ENCODE measurements at regions not wholly inside any gene's neighbourhood (a gene's known extent, or its start where the extent isn't known, plus 50 kb on each side); places are given as distances from the start of the nearest gene placed in this dataset.

DNA sequence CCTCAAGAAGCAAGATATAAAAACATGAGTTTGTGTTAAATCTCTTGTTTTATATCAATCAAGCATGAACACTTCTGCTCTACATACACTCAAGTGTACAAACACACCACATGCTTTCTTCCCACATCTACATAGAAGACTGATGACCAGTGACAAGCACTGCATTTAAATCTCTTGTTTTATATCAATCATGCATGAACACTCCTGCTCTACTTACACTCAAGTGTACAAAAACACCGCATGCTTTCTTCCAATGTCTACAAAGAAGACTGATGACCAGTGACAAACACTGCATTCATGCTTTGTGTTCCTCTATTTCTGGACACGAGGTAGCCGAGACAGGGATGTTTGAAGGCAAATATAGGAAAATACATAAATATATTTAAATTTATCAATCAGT is 642.0 kb upstream of the PFKP start:
- no peaks in the 10 kb centered on the region for H3K9me3 Mint-ChIP-seq (ENCODE audit: insufficient read depth)
- Histone ChIP-seq H4K20me1 (ENCODE audit: control insufficient read depth, insufficient read depth, low read length, poor library complexity, severe bottlenecking) (no peaks in the 10 kb centered on the region), H3K27ac (ENCODE audit: low read length in 2 of 2) (no peak overlapping the region), H3K36me3 (replicated peaks in 1 of 2; ENCODE audit: control extremely low read depth in 1 of 2, control insufficient read depth in 1 of 2, extremely low read depth in 1 of 2, insufficient read depth in 2 of 2, low read length in 1 of 2) (no peaks in the 10 kb centered on the region), H3K9ac (ENCODE audit: low read length) (no peak overlapping the region), H3K27me3 (replicated peaks in 1 of 4; ENCODE audit: control extremely low read depth in 1 of 4, control insufficient read depth in 3 of 4, insufficient read depth in 4 of 4, low read length in 3 of 4) (peaks cover 0 to 2% (median 0%) of the 10 kb centered on the region in 4 experiments), H3K4me2 (replicated peaks; ENCODE audit: low read depth, low read length, poor library complexity, severe bottlenecking) (no peak overlapping the region), H3K4me3 (ENCODE audit: control extremely low read depth in 1 of 5, extremely low read depth in 1 of 5, insufficient read depth in 1 of 5, low read depth in 2 of 5, low read length in 4 of 5) (no peak overlapping the region), H2AFZ (ENCODE audit: insufficient read depth, low read depth, low read length, poor library complexity, severe bottlenecking) (no peak overlapping the region), H3K79me2 (ENCODE audit: control insufficient read depth, insufficient read depth, low read length) (no peaks in the 10 kb centered on the region), H3K4me1 (ENCODE audit: control insufficient read depth in 2 of 2, insufficient read depth in 2 of 2, low read length in 2 of 2) (no peaks in the 10 kb centered on the region), H3K9me3 (ENCODE audit: control extremely low read depth in 1 of 3, control insufficient read depth in 2 of 3, insufficient read depth in 1 of 3, low read length in 2 of 3) (peaks cover 0 to 4% (median 0%) of the 10 kb centered on the region in 3 donors)
- intact Hi-C loops (cut with micrococcal nuclease): no loop called here
- POLR2A ChIA-PET: no interaction called here
- WGBS (ENCODE audit: insufficient coverage): no CpG with 5 or more reads among the region's 3 CpGs
- DNase-seq (no peak), ATAC-seq (ENCODE audit: low read depth) (no peak)
- H3K4me1 Mint-ChIP-seq: no peaks in the 10 kb centered on the region
- no peak overlapping the region for H3K4me3 Mint-ChIP-seq
- no peak overlapping the region for H3K27ac Mint-ChIP-seq
- CTCF ChIA-PET: no interaction called here
- TF ChIP-seq, protein P1, sequence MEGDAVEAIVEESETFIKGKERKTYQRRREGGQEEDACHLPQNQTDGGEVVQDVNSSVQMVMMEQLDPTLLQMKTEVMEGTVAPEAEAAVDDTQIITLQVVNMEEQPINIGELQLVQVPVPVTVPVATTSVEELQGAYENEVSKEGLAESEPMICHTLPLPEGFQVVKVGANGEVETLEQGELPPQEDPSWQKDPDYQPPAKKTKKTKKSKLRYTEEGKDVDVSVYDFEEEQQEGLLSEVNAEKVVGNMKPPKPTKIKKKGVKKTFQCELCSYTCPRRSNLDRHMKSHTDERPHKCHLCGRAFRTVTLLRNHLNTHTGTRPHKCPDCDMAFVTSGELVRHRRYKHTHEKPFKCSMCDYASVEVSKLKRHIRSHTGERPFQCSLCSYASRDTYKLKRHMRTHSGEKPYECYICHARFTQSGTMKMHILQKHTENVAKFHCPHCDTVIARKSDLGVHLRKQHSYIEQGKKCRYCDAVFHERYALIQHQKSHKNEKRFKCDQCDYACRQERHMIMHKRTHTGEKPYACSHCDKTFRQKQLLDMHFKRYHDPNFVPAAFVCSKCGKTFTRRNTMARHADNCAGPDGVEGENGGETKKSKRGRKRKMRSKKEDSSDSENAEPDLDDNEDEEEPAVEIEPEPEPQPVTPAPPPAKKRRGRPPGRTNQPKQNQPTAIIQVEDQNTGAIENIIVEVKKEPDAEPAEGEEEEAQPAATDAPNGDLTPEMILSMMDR (IDR thresholded peaks at IDR 0.05): no peak
- TF ChIP-seq EZH2 (IDR thresholded peaks at IDR 0.05; ENCODE audit: borderline replicate concordance, insufficient read depth, low read depth, low read length, poor library complexity, severe bottlenecking): no peak
- H3K27me3 Mint-ChIP-seq: no peaks in the 10 kb centered on the region

DNA sequence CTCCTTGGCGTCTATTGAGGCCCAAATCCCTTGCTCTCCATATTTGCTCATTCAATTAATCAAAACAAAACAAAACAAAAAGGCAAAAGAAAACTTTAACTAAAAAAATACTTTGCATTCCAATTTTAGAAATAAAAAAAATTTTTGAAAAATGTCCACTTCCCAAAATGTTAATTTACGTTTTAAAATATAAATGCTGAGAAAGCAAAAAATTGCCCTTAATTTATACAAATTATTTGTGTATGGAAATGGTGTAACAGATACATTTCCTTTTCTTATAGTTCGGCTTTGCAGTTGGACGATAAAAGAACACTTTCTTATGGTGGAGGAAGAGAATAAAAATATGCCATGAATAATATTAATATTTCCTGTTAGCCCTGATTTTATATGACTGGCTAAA is 652.8 kb upstream of the PFKP start:
- no peak overlapping the region for H3K4me3 Mint-ChIP-seq
- Histone ChIP-seq H3K4me1 (ENCODE audit: control insufficient read depth in 2 of 2, insufficient read depth in 2 of 2, low read length in 2 of 2) (no peaks in the 10 kb centered on the region), H2AFZ (ENCODE audit: insufficient read depth, low read depth, low read length, poor library complexity, severe bottlenecking) (no peak overlapping the region), H3K36me3 (replicated peaks in 1 of 2; ENCODE audit: control extremely low read depth in 1 of 2, control insufficient read depth in 1 of 2, extremely low read depth in 1 of 2, insufficient read depth in 2 of 2, low read length in 1 of 2) (no peaks in the 10 kb centered on the region), H3K27me3 (replicated peaks in 1 of 4; ENCODE audit: control extremely low read depth in 1 of 4, control insufficient read depth in 3 of 4, insufficient read depth in 4 of 4, low read length in 3 of 4) (no peaks in the 10 kb centered on the region), H4K20me1 (ENCODE audit: control insufficient read depth, insufficient read depth, low read length, poor library complexity, severe bottlenecking) (no peaks in the 10 kb centered on the region), H3K4me2 (replicated peaks; ENCODE audit: low read depth, low read length, poor library complexity, severe bottlenecking) (no peak overlapping the region), H3K27ac (ENCODE audit: low read length in 2 of 2) (no peak overlapping the region), H3K79me2 (ENCODE audit: control insufficient read depth, insufficient read depth, low read length) (no peaks in the 10 kb centered on the region), H3K4me3 (ENCODE audit: control extremely low read depth in 1 of 5, extremely low read depth in 1 of 5, insufficient read depth in 1 of 5, low read depth in 2 of 5, low read length in 4 of 5) (no peak overlapping the region), H3K9ac (ENCODE audit: low read length) (no peak overlapping the region), H3K9me3 (ENCODE audit: control extremely low read depth in 1 of 3, control insufficient read depth in 2 of 3, insufficient read depth in 1 of 3, low read length in 2 of 3) (peaks cover 0 to 3% (median 0%) of the 10 kb centered on the region in 3 donors)
- ChIA-PET POLR2A (no interaction called here), CTCF (no interaction called here)
- TF ChIP-seq, protein P1 (IDR thresholded peaks at IDR 0.05): no peak
- no peak for TF ChIP-seq EZH2 (IDR thresholded peaks at IDR 0.05; ENCODE audit: borderline replicate concordance, insufficient read depth, low read depth, low read length, poor library complexity, severe bottlenecking)
- 60% methylated on average over 1 of the region's 4 CpGs for WGBS (ENCODE audit: insufficient coverage)
- no peaks in the 10 kb centered on the region for H3K4me1 Mint-ChIP-seq
- peaks cover 2% of the 10 kb centered on the region for H3K9me3 Mint-ChIP-seq (ENCODE audit: insufficient read depth)
- intact Hi-C loops (cut with micrococcal nuclease): no loop called here
- peaks cover under 1% of the 10 kb centered on the region for H3K27me3 Mint-ChIP-seq
- DNase-seq (no peak), ATAC-seq (ENCODE audit: low read depth) (no peak)
- no peak overlapping the region for H3K27ac Mint-ChIP-seq

Data from B cell (primary cell).